SU-DHL-6 (cell line): ENCODE measurements at regions not wholly inside any gene's neighbourhood (a gene's known extent, or its start where the extent isn't known, plus 50 kb on each side); places are given as distances from the start of the nearest gene placed in this dataset.

ENCODE experiments used
- CTCF ChIP-seq: fragments of 200-600 bp; sonication (generic); IDR thresholded peaks from one replicate; pipeline ENCODE4 v1.5.1; 2017; ENCODE audit warnings: antibody characterized with exemption, mild to moderate bottlenecking, low read length, moderate library complexity; ENCODE audit not compliant: insufficient read depth, poor library complexity, severe bottlenecking
- EZH2phosphoT487 ChIP-seq: fragments of 200-600 bp; sonication (generic), shearing (Covaris generic); conservative IDR thresholded peaks from 2 replicates; pipeline ENCODE4 v1.6.1; 2018; ENCODE audit warnings: mild to moderate bottlenecking, antibody characterized with exemption, low read length, moderate library complexity, mixed read lengths

GRCh38 chr17:14446825-14447224 is 145.9 kb downstream of the HS3ST3B1 start:
- TF ChIP-seq CTCF (no peak), EZH2phosphoT487 (no peak)
